HG03103 (cell line): ENCODE measurements at regions not wholly inside any gene's neighbourhood (a gene's known extent, or its start where the extent isn't known, plus 50 kb on each side); places are given as distances from the start of the nearest gene placed in this dataset.
"Not testable (repeated sequence)": the region's sequence is repeated elsewhere in the genome, so short reads cannot be mapped to it uniquely, and the experiment has no call there.

ENCODE experiments used
- ATAC-seq: cut with Tn5 transposase; IDR thresholded peaks from one replicate; pipeline ENCODE4 v1.9.1; 2021; ENCODE audit warnings: low read depth; ENCODE audit not compliant: unreplicated experiment

DNA sequence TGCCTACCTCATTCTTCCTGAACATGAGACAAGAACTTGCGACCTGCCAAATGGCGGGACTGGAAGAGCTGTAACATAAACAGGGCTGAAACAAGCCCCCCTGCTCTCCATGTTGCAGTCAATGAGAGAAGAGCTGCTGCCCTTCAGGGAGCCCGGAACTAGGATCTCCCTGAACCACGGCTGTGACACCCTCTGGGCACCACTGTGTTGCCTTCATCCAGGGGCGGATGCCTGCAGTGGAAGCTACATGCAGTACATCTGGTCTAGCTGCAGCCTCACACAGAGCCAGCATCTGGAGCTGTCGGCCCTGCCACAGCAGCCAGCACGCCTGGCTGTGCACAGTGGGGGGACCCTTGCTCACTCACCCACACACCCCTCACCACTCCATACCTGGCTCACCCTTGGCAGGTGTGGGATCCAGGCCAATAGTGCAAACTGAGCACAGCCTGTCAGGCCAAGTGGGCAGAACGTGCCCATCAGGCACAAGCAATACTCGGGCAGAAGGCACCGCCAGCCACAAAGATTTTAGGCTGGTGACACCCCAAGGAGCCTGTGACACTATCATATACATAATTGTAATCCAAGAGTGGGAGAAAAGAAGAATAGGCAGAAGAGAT, 451.3 kb downstream of the HTR1B start:
- ATAC-seq: no peak

DNA sequence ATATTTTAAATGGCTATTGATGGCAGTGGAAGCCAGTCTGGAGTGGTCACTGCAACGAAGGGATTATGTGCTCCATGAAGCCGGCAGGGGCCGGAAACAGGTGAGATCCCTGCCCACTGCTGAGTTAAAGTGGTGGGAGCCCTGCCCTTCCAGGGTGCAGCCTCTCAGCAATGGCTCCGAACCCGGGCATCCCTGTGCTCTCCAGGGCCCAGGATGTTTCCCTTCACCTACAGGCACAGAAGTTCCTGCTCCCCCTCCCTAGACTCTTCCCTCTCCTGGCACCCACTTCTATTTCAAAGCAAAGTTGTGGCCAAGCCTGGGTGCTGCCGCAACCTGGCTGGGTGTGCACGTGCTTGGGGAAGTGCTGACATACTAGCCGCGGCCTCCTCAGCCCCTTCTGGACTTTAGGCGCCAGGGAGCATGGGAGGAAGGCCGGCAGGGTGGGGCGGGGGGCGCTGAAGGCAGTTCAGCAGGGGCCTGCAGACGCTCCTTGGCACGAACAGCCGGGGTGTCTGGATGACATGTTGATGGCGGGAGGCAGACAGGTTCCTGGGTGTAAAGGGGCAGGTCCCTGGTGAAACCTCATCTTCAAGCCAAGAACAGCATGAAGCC, 452.3 kb downstream of the HTR1B start:
- ATAC-seq: no peak

DNA sequence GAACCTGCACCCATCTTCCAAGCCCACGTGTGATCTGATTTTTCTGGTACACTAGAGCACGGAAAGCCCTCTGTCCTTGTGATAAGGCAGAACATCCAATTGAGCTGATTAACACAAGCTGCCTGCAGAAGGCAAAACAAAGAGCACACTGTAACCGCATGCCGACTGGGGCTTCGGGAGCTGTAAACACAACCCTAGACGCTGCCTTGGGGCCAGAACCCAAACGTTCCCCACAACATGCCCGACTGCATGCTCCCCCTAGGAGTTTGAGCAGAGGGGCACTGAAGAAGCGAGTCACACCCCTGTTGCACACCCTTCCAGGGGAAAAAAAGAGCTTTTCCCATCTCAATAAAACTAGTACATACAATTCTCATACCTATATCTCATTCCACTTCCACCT, 470.7 kb downstream of the HTR1B start:
- no peak for ATAC-seq

DNA sequence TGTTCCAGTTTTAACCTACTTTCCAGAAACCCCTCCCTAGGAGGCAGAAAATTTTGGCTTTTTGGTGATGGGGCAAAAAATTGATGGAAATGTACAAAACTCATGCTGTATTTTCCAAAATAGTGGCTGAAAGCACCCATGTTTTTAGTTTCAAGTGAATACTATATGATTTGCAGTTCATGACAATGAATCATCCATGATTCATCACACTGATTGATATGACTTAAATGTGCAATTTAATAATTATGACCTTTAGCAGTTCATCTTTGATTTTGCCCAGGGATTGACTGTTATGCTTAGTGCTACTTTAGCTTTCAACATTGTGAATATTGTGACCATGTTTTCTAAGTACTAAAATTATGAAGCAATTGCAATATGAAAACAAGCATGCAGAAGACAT, 478.7 kb downstream of the HTR1B start:
- ATAC-seq: no peak

DNA sequence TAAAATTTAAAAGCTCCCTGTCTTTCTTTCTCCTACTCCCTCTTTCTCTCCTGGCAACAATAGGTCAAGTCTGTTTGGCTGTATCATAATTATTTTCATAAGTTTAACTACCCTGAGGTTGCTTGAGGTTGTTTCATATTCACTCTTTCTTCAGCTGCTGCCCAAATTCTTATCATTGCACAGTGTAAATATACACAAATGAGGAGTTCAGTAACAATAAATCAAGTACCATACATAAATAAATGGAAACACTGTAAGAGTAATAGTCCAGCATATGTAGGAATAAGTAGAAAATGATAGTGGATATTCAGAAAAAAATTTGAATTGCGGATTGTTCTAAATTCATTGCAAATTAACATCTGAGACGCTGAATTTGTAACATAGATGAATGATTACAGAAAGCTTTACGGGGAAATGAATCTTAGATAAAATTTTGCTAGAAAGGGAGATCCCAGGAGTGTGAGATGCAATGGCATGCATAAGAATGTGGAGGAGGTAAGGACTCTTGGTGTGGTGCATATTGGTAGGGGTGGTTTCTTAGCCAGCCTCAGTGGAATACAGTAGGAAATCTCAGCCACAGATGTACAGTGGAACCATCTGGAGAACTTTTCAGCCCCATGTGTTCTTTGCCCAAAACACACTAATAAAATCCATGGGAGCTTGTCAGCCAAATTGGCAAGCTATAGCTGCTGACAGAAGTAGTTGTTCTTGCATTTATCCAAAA, 480.7 kb downstream of the HTR1B start:
- ATAC-seq: no peak

DNA sequence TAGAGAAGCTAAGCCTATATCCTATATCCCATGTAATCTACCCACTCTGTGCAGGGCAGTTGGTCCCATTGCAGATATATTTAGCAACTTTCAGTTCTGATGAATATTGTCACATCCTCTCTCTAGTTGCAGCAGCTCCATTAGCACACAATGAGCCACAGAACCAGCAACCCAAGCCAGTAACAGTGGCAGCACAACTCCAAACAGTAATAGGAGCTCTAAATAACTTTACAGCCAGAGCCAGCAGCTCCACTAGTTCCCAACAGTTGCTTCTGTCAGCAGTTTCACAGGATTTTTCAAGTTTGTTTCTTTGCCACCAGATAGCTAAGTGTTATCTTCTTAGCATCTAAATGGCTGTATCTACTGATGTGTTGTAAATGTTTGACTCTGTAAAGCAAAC, 490.8 kb downstream of the HTR1B start:
- no peak for ATAC-seq

DNA sequence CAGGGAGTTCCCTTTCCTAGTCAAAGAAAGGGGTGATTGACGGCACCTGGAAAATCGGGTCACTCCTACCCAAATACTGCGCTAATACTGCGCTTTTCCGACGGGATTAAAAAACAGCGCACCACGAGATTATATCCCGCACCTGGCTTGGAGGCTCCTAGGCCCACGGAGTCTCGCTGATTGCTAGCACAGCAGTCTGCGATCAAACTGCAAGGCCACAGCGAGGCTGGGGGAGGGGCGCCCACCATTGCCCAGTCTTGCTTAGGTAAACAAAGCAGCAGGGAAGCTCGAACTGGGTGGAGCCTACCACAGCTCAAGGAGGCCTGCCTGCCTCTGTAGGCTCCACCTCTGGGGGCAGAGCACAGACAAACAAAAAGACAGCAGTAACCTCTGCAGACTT, 504.1 kb downstream of the HTR1B start:
- not testable (repeated sequence) for ATAC-seq

DNA sequence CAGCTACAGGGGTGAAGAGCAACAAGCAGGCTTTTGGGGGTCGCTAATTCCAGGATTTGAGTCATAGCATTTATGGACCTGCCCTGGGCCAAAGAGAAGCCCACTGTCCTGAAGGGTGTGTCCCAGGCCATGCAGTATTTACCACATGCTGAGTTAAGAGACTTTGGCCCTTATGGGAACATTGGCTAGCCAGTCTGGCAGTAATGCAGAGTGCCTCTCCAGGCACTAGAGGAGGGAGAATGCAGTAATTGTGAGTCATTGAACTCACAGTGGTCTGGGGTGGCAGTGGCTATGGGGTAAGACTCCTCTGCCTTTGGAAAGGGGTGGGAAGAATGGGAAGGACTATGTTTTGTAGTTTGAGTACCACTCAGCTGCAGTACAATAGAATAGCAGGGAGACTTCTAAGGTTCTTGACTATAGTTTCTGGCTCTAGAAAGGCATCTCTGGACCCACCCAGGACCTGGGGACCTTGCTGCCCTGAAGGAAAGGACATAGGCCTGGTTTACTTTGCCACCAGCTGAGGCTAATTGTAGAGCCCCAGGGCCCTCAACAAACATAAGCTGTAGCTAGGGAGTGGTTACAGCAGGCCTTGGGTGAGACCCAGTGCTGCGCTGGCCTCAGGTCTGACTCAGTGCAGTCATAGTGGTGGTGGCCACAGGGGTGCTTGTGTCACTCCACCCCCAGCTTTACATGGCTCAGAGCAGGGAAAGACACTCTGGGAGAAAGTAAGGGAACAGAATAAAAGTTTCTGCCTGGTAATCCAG, 520.9 kb downstream of the HTR1B start:
- ATAC-seq: no peak

DNA sequence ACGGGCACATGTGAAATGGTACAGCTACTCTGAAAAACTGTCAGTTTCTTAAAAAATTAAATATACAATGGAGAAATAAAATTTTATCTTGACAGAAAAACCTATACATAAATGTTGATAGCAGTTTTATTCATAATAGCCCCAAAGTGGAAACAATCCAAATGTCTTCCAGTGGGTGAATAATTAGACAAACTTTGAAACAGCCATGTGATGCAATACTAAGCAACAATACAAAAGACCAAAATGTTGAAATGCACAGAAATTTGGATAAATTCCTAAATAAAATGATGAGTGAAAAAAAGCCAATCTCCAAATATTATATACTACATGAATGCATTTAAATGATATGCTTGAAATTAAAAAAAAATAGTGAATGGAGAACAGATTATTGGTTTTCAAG, 523.1 kb downstream of the HTR1B start:
- no peak for ATAC-seq

DNA sequence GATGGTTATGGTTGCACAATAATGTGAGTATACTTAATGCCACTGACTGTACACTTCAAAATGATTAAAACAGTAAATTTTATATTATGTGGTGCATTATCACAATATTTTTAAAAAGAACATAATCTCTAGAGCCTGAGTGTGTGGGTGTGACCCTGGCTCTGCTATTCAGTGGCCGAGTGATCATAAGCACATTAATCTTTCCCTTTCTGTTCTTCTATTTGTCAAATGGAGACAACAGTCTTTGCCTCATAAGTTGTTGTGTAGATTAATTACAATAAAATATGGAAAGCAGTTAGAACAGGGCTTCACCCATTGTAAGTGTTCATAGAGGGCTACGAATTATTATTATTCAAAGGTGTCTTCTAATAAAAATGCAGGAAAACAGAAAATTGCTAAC, 548.6 kb downstream of the HTR1B start:
- ATAC-seq: no peak

DNA sequence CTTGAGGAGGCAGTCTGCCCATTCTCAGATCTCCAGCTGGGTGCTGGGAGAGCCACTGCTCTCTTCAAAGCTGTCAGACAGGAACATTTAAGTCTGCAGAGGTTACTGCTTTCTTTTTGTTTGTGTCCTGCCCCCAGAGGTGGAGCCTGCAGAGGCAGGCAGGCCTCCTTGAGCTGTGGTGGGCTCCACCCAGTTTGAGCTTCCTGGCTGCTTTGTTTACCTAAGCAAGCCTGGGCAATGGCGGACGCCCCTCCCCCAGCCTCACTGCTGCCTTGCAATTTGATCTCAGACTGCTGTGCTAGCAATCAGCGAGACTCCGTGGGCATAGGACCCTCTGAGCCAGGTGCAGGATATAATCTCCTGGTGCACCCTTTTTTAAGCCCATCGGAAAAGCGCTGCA, 557.8 kb downstream of the HTR1B start:
- ATAC-seq: not testable (repeated sequence)

DNA sequence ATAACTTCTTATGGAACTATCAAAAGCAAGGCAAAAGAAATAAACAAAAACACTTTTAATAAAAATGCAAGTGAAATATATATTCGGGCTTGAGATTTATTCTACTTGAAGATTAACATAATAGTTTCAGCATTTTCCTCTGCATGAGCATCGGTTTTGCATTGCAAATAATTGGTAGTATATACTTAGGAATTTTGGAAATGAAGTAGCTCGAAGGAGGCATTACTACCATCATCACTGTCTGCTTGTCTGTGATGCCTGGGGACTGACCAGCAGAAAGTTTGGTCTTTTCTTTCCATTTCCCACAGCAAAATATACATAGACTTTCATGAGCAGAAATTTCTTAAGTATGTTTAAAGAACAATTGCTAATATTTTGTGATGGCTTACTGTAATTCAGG, 570.7 kb downstream of the HTR1B start:
- ATAC-seq: no peak

DNA sequence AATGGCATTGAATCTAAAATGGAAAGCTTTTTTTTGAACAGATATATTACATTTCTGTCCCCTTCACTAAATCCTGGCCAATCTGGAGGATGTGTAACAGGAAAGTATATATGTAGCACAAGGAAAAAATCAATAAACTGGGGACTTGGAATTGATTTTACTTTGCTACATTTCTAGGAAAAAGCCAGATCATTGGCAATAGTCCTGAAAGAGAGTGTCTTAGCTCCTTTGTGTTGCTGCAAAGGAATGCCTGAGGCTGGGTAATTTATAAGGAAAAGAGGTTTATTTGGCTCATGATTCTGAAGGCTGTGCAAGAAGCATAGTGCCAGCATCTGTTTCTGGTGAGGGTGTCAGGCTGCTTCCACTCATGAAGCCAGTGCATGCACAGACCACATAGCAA, 574.9 kb downstream of the HTR1B start:
- no peak for ATAC-seq

DNA sequence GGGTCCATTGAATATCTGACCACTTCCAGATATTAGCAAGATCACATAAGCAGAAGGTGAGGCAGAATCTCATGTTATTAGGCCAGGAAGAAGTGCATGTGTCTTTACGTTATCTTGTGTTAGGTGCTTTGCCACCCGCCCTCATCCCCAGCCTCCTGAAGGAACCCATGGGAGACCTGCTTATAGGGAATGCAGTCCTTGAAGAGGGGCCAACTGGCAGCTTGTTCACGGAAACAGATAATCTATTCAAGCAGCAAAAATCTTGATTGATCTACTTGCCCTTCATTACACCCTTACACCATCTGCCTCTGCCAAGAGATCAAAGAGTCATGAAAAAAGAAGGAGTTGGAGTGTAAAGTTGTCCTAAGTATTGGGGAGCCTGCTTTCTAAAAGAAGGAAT, 576.4 kb downstream of the HTR1B start:
- ATAC-seq: no peak

DNA sequence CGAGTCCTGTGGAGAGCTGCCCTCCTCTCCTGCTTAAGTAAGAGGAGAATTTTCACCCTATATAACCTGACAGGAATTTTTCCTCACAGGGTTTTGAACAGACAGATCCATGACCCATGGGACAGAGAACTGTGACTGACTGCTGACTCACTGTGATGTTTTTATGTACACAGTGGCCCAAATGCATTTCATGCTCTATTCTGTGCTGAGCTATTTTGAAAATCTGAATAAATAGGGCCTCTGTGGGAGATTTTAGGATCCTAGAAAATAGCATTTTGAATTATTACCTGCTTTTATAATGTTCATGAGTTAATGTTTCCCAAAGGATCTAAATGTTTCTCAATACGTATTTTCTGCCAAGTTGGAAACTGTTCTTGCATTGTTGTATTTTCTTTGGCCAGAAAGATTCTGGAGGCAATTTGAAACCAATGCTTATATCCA, 577.4 kb downstream of the HTR1B start:
- ATAC-seq: no peak

DNA sequence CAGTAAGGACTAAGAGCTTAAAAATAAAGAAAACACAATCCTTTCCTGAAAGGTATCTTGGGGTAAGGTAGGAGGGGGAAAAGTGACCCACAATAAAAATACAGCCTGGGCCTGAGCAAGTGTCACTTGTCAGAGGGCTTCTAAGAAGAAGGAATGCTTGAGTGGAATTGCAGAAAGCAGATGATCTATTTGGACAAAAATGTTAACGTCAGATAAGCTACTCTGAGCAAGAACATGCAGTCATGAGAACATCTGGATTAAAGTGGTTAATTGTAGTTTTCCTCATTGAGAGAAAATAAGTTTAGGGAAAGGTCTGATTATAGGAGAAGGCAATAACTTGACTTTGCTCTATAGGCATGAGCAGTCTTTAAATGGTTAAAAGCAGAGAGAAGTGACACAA, 581.9 kb downstream of the HTR1B start:
- no peak for ATAC-seq

DNA sequence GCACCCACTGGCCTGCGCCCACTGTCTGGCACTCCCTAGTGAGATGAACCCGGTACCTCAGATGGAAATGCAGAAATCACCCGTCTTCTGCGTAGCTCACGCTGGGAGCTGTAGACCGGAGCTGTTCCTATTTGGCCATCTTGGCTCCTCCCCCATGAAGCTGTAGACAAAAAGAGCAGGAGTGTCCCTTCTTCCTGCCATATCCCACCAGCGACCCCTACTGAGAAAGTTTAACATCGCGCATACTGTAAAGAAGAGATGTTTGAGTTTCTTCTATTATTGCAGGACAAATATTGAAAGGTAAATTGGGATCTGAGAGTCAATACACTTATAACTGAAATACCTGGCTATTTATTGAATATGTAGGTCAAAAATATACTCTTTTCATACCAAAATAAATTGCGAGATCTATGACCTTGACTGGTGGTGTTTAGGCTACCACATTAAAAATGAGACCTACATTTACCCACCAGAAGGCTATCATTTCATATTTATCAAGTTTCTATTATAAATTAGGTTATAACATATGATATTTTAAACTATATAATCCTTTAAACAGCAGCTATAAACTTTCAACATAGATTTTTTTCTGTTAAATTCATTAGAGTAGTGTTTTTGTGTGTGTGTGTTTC, 586.3 kb downstream of the HTR1B start:
- ATAC-seq: no peak

DNA sequence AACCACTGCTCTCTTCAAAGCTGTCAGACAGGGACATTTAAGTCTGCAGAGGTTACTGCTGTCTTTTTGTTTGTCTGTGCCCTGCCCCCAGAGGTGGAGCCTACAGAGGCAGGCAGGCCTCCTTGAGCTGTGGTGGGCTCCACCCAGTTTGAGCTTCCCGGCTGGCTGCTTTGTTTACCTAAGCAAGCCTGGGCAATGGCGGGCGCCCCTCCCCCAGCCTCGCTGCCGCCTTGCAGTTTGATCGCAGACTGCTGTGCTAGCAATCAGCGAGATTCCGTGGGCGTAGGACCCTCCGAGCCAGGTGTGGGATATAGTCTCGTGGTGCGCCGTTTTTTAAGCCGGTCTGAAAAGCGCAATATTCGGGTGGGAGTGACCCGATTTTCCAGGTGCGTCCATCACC, 586.9 kb downstream of the HTR1B start:
- ATAC-seq: not testable (repeated sequence)

DNA sequence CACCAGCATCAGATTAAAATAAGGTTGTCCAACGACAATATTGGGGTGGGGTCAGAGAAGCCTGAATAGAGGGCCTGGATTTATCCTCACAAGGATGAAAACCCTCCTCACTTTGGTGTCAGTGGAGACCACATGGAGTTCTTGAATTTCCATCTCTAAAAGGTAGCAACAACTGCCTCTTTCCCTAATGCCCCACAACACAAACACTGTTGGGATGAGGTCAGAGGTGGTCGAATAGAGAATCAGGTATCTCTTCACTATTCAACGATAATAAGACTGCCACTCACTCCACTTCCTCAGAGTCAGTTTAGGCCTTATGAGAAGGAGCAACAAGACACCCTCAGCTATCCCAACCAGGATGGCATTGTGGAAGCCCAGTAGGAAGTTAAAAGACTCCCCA, 596.1 kb downstream of the HTR1B start:
- no peak for ATAC-seq

DNA sequence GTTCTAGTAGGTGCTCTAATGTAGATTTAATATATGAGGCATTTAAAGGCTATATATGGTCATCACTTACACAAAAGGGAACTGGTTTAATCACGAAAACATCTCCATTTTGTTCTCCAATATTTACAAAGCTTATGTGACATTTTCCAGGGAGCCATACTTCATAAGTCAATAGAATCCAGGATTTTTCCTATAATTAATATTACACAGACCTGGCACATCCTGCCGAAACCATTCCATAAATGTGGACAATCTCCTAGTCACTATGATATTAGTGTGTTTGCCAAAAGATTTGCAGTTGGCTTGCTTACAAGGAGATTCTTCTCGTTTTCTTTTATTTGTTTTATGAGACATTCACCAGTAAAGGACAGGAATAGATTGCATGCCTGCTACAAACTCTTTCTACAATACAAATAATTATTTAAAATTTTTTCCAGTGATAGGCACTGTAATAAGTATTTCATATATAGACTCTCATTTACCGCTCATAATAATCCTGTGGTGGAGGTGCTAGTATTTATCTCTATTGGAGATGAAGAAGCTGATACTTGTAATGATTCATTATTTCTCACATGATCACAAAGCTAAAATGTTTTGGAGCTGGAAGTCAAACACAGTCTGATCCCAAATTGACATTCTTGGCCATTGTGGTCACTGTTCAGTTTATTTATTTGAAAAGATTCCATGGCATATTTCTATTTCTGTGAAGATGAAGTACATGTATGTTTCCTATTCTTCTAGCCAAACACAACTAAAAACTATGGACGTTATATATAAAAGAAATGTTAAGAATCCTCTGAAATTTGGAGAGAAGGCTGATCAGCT, 597.0 kb downstream of the HTR1B start:
- no peak for ATAC-seq
